Heart right ventricle (tissue), 16 donors: ENCODE measurements at regions not wholly inside any gene's neighbourhood (a gene's known extent, or its start where the extent isn't known, plus 50 kb on each side); places are given as distances from the start of the nearest gene placed in this dataset.
A peak's percentile ranks its signal among the peaks of the same experiment; 100 is the strongest.

ENCODE experiments used
- ATAC-seq, 8 donors: fragments of 200-7000 bp; cut with Tn5 transposase; one replicate each; pipeline ENCODE4 v1.9.1; 2020; ENCODE audit warnings: mild to moderate bottlenecking in 8 of 8, moderate library complexity in 8 of 8, moderate number of reproducible peaks in 1 of 8
- DNase-seq, 2 donors: peaks; one replicate each; pipeline ENCODE4 v3.0.0-alpha.2; 2020
- H3K27ac ChIP-seq, 10 donors: fragments of 200-600 bp; sonication (generic) in 2 of 10; one replicate each; pipeline versions ENCODE4 v1.5.0 to v1.8.0; 2020 to 2022; ENCODE audit warnings: mild to moderate bottlenecking in 3 of 10
- H3K27me3 ChIP-seq, 7 donors: fragments of 200-600 bp; one replicate each; pipeline ENCODE4 v1.8.0; 2021 to 2022; ENCODE audit warnings: mild to moderate bottlenecking in 2 of 7
- H3K36me3 ChIP-seq, 9 donors: fragments of 200-600 bp; sonication (generic) in 1 of 9; one replicate each; pipeline versions ENCODE4 v1.5.0 to v1.8.0; 2020 to 2022; ENCODE audit warnings: mild to moderate bottlenecking in 2 of 9
- H3K4me1 ChIP-seq, 9 donors: fragments of 200-600 bp; sonication (generic) in 1 of 9; one replicate each; pipeline versions ENCODE4 v1.5.0 to v1.8.0; 2020 to 2022; ENCODE audit warnings: mild to moderate bottlenecking in 4 of 9
- H3K4me3 ChIP-seq, 10 donors: fragments of 200-600 bp; sonication (generic) in 2 of 10; one replicate each; pipeline versions ENCODE4 v1.5.0 to v1.8.0; 2020 to 2022; ENCODE audit warnings: mild to moderate bottlenecking in 7 of 10, moderate library complexity in 2 of 10
- H3K9me3 ChIP-seq, 11 donors: fragments of 200-600 bp in 10 of 11; sonication (generic) in 2 of 11; one replicate each; pipeline versions ENCODE4 v1.5.0 to v1.8.0; 2013 to 2022; ENCODE audit warnings: mild to moderate bottlenecking in 2 of 11, control low read depth in 1 of 11, moderate library complexity in 1 of 11
- whole genome bisulfite sequencing, 2 donors: extraction: QIAGEN DNeasy Blood & Tissue Kit; methylation state at CpG; one replicate each; pipeline ENCODE4 v1.1.7; 2013; ENCODE audit warnings: inconsistent platforms in 1 of 2; 5-methylcytosine and 5-hydroxymethylcytosine counted together
- intact Hi-C, 10 donors: fragments of 100-400 bp; cut with DNase I; formaldehyde crosslinking; loops; one replicate each; pipeline versions ENCODE4 v1.11.1 to v1.14.2; 2022
- TF ChIP-seq, protein P1 (sequence below), 9 donors: fragments of 200-600 bp; sonication (generic) in 2 of 9; IDR thresholded peaks; one replicate each; pipeline versions ENCODE4 v1.5.0 to v1.8.0; 2021 to 2022; ENCODE audit warnings: antibody characterized with exemption in 9 of 9, mild to moderate bottlenecking in 5 of 9, moderate library complexity in 1 of 9
- donor health status: Arrhythmogenic right ventricular cardiomyopathy.
- donor health status: ischemic (EF 13 %, LVEDD 7.1; RV severe dilation, severe dysfunction).
- donor health status: healthy with polysubstance abuse.
- donor health status: DM: no; HTN: yes; CAD: no.
- donor health status: DM: no; HTN: no; CAD: no.
- donor health status: ischemic (EF 25% LVEDD 6.9; RV normal size, moderate dysfunction).
- donor health status: ischemic (EF 25% LVEDD 5.7; RV mildly dilated, moderate dysfunction).
- donor health status: healthy.
- donor health status: DM: yes; HTN: yes; CAD: no.
- donor health status: Ischemic cardiomyopathy.
- donor health status: ischemic (EF 35%, LVEDD 5.7; RV mildly dilated, moderate dysfunction).
- donor health status: nonischemic (EF 11% LVEDD 7.7; RV severe dilation, severe dysfunction).
- donor health status: DM: yes; HTN: yes; CAD: no.
- donor health status: PGD.
- donor health status: ischemic (EF 29% LVEDD 5.4; RV normal size, mild dysfunction).
- donor health status: nonischemic (EF 23%, LVEDD 6.1; RV moderate dilation, normal function).

DNA sequence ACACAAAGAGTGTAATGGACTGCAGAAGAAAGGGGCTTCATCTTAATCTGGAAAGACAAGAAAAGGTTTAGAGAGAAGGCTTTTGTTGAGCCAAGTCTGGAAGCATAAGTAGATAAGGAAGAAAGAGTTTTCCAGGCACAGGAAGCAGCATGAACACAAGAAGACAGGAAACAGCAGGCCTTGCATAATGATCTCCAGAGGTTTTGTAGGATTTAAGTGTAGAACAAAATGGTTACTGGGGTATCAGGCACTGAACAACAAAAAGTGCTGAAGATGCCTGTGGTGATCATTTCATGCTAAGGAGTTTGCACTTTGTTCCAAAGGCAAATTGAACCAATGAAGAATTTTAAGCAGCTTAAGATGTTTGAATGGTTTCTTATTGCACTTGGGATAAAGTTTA lies 281.6 kb upstream of the TANK start:
- H3K36me3 ChIP-seq = no peaks in the 10 kb centered on the region
- DNase-seq (no peak), ATAC-seq (peak in 1 of 8 donors; percentile 46)
- H3K4me3 ChIP-seq = no peak overlapping the region
- peaks cover 0 to 6% (median 0%) of the 10 kb centered on the region in 9 donors for H3K4me1 ChIP-seq
- TF ChIP-seq, protein P1, sequence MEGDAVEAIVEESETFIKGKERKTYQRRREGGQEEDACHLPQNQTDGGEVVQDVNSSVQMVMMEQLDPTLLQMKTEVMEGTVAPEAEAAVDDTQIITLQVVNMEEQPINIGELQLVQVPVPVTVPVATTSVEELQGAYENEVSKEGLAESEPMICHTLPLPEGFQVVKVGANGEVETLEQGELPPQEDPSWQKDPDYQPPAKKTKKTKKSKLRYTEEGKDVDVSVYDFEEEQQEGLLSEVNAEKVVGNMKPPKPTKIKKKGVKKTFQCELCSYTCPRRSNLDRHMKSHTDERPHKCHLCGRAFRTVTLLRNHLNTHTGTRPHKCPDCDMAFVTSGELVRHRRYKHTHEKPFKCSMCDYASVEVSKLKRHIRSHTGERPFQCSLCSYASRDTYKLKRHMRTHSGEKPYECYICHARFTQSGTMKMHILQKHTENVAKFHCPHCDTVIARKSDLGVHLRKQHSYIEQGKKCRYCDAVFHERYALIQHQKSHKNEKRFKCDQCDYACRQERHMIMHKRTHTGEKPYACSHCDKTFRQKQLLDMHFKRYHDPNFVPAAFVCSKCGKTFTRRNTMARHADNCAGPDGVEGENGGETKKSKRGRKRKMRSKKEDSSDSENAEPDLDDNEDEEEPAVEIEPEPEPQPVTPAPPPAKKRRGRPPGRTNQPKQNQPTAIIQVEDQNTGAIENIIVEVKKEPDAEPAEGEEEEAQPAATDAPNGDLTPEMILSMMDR (IDR thresholded peaks at IDR 0.05) = no peak
- H3K9me3 ChIP-seq = no peaks in the 10 kb centered on the region
- H3K27me3 ChIP-seq = no peaks in the 10 kb centered on the region
- intact Hi-C loops = no loop called here
- no peak overlapping the region for H3K27ac ChIP-seq

DNA sequence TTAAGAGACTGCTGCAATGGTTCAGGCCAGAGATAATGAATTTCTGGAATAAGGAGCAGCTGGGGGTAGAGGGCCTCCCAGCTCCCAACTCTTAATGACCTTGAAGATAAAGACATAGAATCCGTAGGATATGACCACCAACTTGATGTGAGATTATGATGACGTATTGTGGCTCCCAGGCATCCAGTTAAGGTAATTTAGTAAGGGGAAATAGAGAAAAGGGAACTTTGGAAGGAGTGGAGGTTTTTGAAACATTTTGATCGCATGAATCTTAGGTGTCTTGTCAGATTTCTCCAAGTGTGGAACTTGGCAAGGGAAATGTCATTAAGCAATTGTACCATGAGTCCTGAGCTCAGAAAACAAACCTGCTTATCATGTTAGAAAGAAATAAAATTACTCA lies 277.3 kb upstream of the TANK start:
- ATAC-seq (no peak), DNase-seq (no peak)
- TF ChIP-seq, protein P1 (IDR thresholded peaks at IDR 0.05) = no peak
- no peak overlapping the region for H3K27ac ChIP-seq
- H3K36me3 ChIP-seq = no peaks in the 10 kb centered on the region
- H3K27me3 ChIP-seq = no peaks in the 10 kb centered on the region
- H3K4me1 ChIP-seq = peaks cover 0 to 6% (median 0%) of the 10 kb centered on the region in 9 donors
- H3K4me3 ChIP-seq = no peak overlapping the region
- intact Hi-C loops = no loop called here
- H3K9me3 ChIP-seq = no peaks in the 10 kb centered on the region
- 91 to 94% methylated on average over 3 of the region's 3 CpGs for WGBS, 2 donors

DNA sequence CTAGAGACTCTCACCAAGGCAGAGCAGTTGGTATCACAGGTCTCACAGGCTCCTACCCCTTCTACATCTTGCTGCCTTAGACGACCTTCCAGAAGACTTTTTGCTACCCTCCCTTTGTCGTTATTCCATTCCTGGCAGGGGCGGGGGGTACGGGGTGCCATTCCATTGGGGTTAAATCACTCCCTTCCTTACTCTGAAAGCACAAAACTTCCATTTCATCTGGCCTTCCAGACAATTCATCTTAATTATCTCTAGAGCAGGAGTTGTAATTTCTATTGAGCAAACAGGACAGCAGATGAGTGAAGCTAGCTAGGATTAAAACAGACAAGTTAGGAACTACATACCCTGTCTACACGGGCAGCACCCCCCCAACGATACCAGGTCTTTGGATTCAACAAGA lies 276.2 kb upstream of the TANK start:
- intact Hi-C loops = no loop called here
- DNase-seq (no peak), ATAC-seq (no peak)
- TF ChIP-seq, protein P1 (IDR thresholded peaks at IDR 0.05) = no peak
- Histone ChIP-seq H3K4me3 (no peak overlapping the region), H3K4me1 (no peaks in the 10 kb centered on the region), H3K9me3 (no peaks in the 10 kb centered on the region), H3K27ac (no peak overlapping the region), H3K27me3 (no peaks in the 10 kb centered on the region), H3K36me3 (no peaks in the 10 kb centered on the region)
- 86 to 88% methylated on average over 6 of the region's 6 CpGs for whole genome bisulfite sequencing, 2 donors

DNA sequence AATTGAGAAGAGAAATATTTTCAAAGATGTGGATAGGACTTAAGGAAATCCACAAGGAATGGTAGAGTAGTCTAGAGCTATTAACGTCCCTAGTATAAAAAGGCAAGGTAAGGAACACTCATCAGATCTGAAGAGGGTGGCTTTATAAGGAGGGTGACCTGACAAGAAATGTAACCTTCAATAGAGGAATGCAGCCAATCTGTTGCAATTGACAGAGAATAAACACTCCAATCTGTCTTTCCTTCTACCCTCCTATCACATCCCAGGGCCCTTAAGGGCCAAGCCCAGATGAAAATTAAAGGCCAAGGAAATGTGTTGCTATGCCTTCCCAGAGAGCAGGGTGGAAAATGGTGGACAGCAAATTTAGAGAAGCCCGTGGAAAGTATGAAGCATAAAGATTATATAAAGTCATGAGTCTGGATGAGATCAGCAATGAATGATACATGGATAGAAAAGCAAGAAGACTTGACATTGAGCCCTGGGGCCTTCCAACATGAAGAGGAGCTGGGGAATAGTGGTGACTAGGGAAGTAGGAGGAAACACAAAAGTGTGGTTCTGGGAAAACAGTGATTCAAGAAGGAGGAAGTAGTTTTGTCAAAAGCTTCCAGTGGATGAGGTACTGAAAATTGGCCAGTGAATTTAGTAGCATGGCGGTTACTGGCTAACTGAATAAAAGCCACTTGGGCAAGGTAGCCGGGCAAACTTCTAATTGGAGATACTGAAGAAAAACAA lies 270.6 kb upstream of the TANK start:
- WGBS, 2 donors = 92 to 97% methylated on average over 4 of the region's 4 CpGs
- no peak for DNase-seq
- no peak for ATAC-seq
- no peaks in the 10 kb centered on the region for H3K36me3 ChIP-seq
- no peaks in the 10 kb centered on the region for H3K9me3 ChIP-seq
- H3K4me1 ChIP-seq = peaks cover 0 to 7% (median 4%) of the 10 kb centered on the region in 9 donors
- H3K4me3 ChIP-seq = no peak overlapping the region
- TF ChIP-seq, protein P1 (IDR thresholded peaks at IDR 0.05) = no peak
- H3K27ac ChIP-seq = peak overlapping the region in 1 of 10 donors; percentile 8
- H3K27me3 ChIP-seq = no peaks in the 10 kb centered on the region
- intact Hi-C loops = no loop called here
